HEK293 (cell line): ENCODE measurements at regions not wholly inside any gene's neighbourhood (a gene's known extent, or its start where the extent isn't known, plus 50 kb on each side); places are given as distances from the start of the nearest gene placed in this dataset.

Experiments used
- CTCF ChIA-PET: fragments of 350-600 bp; formaldehyde crosslinking; extraction: SDS; loops from one replicate; lab custom pipeline; 2021; ENCODE audit warnings: antibody characterized with exemption; lab: Yijun Ruan, JAX
- POLR2A ChIA-PET: fragments of 300-600 bp; formaldehyde crosslinking; extraction: SDS; loops from one replicate; lab custom pipeline; 2020; ENCODE audit warnings: antibody characterized with exemption, inconsistent platforms; lab: Yijun Ruan, JAX
- H3K27ac ChIP-seq: fragments of 200-500 bp; sonication (Bioruptor generic); 2 replicates; pipeline ENCODE4 v1.5.1; 2014; ENCODE audit warnings: low read depth, low read length, control low read depth, inconsistent platforms; ENCODE audit errors: extremely low read depth
- H3K36me3 ChIP-seq, 2 experiments: fragments of 200-500 bp in 1 of 2; sonication (Bioruptor generic) in 1 of 2; 1 replicate in 1 of 2; 2 replicates in 1 of 2; pipeline ENCODE4 v1.5.1; 2014 to 2017; ENCODE audit warnings: inconsistent platforms in 2 of 2, low read length in 2 of 2; ENCODE audit not compliant: control insufficient read depth in 2 of 2, insufficient read depth in 1 of 2
- H3K4me1 ChIP-seq: fragments of 200-500 bp; sonication (Bioruptor generic); 2 replicates; pipeline ENCODE4 v1.5.1; 2014; ENCODE audit warnings: mild to moderate bottlenecking, low read length, inconsistent platforms; ENCODE audit not compliant: control insufficient read depth, insufficient read depth
- H3K4me3 ChIP-seq: 2 replicates; pipeline ENCODE4 v1.5.1; 2011; ENCODE audit warnings: low read depth, mild to moderate bottlenecking, control low read depth, low read length, moderate library complexity
- H3K9me3 ChIP-seq: fragments of 200-500 bp; sonication (Bioruptor generic); 2 replicates; pipeline ENCODE4 v1.5.1; 2014; ENCODE audit warnings: low read depth, low read length, inconsistent platforms; ENCODE audit not compliant: control insufficient read depth, insufficient read depth
- ATF2 ChIP-seq: fragments of 450-650 bp; formaldehyde crosslinking; IDR thresholded peaks from 2 replicates; pipeline ENCODE4 v1.5.1; 2016; ENCODE audit warnings: missing biosample characterization, missing genetic modification characterization, low read depth
- HOXA7 ChIP-seq: sonication (generic); formaldehyde crosslinking; IDR thresholded peaks from 2 replicates; pipeline ENCODE4 v1.8.1; 2022; ENCODE audit warnings: missing genetic modification reagents, borderline replicate concordance
- HOXC10 ChIP-seq: sonication (generic); formaldehyde crosslinking; IDR thresholded peaks from 2 replicates; pipeline ENCODE4 v1.8.1; 2023; ENCODE audit warnings: mild to moderate bottlenecking, missing genetic modification reagents
- HOXD13 ChIP-seq: sonication (generic); formaldehyde crosslinking; IDR thresholded peaks from 2 replicates; pipeline ENCODE4 v1.8.0; 2022; ENCODE audit warnings: missing genetic modification reagents, borderline replicate concordance
- KLF16 ChIP-seq: fragments of 450-650 bp; formaldehyde crosslinking; IDR thresholded peaks from 2 replicates; pipeline ENCODE4 v1.5.1; 2017; ENCODE audit warnings: missing biosample characterization, missing genetic modification characterization
- SALL2 ChIP-seq: fragments of 450-650 bp; formaldehyde crosslinking; IDR thresholded peaks from 2 replicates; pipeline ENCODE4 v1.5.0; 2017; ENCODE audit warnings: missing biosample characterization, mild to moderate bottlenecking, missing genetic modification characterization, borderline replicate concordance
- SP2 ChIP-seq: fragments of 450-650 bp; formaldehyde crosslinking; IDR thresholded peaks from 2 replicates; pipeline ENCODE4 v1.5.1; 2016; ENCODE audit warnings: missing biosample characterization, missing genetic modification characterization
- WT1 ChIP-seq: fragments of 450-650 bp; formaldehyde crosslinking; IDR thresholded peaks from 2 replicates; pipeline ENCODE4 v1.5.1; 2016; ENCODE audit warnings: missing biosample characterization, missing genetic modification characterization
- ZBTB8A ChIP-seq: fragments of 450-650 bp; formaldehyde crosslinking; IDR thresholded peaks from 2 replicates; pipeline ENCODE4 v1.5.1; 2016; ENCODE audit warnings: missing biosample characterization, missing genetic modification characterization
- ZNF10 ChIP-seq: fragments of 450-650 bp; formaldehyde crosslinking; IDR thresholded peaks from 2 replicates; pipeline ENCODE4 v1.5.1; 2017; ENCODE audit warnings: missing biosample characterization, missing genetic modification characterization
- ZNF16 ChIP-seq: fragments of 450-650 bp; formaldehyde crosslinking; IDR thresholded peaks from 2 replicates; pipeline ENCODE4 v1.5.1; 2016; ENCODE audit warnings: low read depth, missing biosample characterization, missing genetic modification characterization
- ZNF169 ChIP-seq: fragments of 450-650 bp; formaldehyde crosslinking; IDR thresholded peaks from 2 replicates; pipeline ENCODE4 v1.5.1; 2016; ENCODE audit warnings: missing biosample characterization, missing genetic modification characterization
- ZNF175 ChIP-seq: fragments of 450-650 bp; formaldehyde crosslinking; IDR thresholded peaks from 2 replicates; pipeline ENCODE4 v1.5.1; 2016; ENCODE audit warnings: missing biosample characterization, missing genetic modification characterization
- ZNF184 ChIP-seq: fragments of 450-650 bp; IDR thresholded peaks from 2 replicates; pipeline ENCODE4 v1.5.1; 2018; ENCODE audit warnings: missing biosample characterization, mild to moderate bottlenecking, missing genetic modification characterization
- ZNF24 ChIP-seq: fragments of 450-650 bp; formaldehyde crosslinking; IDR thresholded peaks from 2 replicates; pipeline ENCODE4 v1.5.1; 2016; ENCODE audit warnings: missing biosample characterization, missing genetic modification characterization
- ZNF292 ChIP-seq: fragments of 450-650 bp; formaldehyde crosslinking; IDR thresholded peaks from 2 replicates; pipeline ENCODE4 v1.5.1; 2016; ENCODE audit warnings: low read depth, missing biosample characterization, missing genetic modification characterization, borderline replicate concordance
- ZNF302 ChIP-seq: fragments of 450-650 bp; formaldehyde crosslinking; IDR thresholded peaks from 2 replicates; pipeline ENCODE4 v1.5.1; 2016; ENCODE audit warnings: missing biosample characterization, missing genetic modification characterization, low read depth
- ZNF391 ChIP-seq: fragments of 450-650 bp; formaldehyde crosslinking; IDR thresholded peaks from 2 replicates; pipeline ENCODE4 v1.5.1; 2016; ENCODE audit warnings: low read depth, missing biosample characterization, missing genetic modification characterization, borderline replicate concordance
- ZNF394 ChIP-seq: fragments of 450-650 bp; formaldehyde crosslinking; IDR thresholded peaks from 2 replicates; pipeline ENCODE4 v1.5.1; 2016; ENCODE audit warnings: missing biosample characterization, missing genetic modification characterization, mild to moderate bottlenecking, moderate library complexity, borderline replicate concordance
- ZNF423 ChIP-seq: fragments of 450-650 bp; formaldehyde crosslinking; IDR thresholded peaks from 2 replicates; pipeline ENCODE4 v1.5.1; 2016; ENCODE audit warnings: missing biosample characterization, missing genetic modification characterization
- ZNF544 ChIP-seq: fragments of 450-650 bp; formaldehyde crosslinking; IDR thresholded peaks from 2 replicates; pipeline ENCODE4 v1.5.0; 2017; ENCODE audit warnings: missing biosample characterization, missing genetic modification characterization
- ZNF629 ChIP-seq: fragments of 450-650 bp; formaldehyde crosslinking; IDR thresholded peaks from 2 replicates; pipeline ENCODE4 v1.5.1; 2017; ENCODE audit warnings: missing biosample characterization, missing genetic modification characterization
- ZNF654 ChIP-seq: fragments of 450-650 bp; formaldehyde crosslinking; IDR thresholded peaks from 2 replicates; pipeline ENCODE4 v1.5.1; 2016; ENCODE audit warnings: low read depth, missing biosample characterization, missing genetic modification characterization
- ZNF660 ChIP-seq: fragments of 450-650 bp; IDR thresholded peaks from 2 replicates; pipeline ENCODE4 v1.5.1; 2018; ENCODE audit warnings: missing biosample characterization, mild to moderate bottlenecking, missing genetic modification characterization
- ZNF664 ChIP-seq: fragments of 450-650 bp; formaldehyde crosslinking; IDR thresholded peaks from 2 replicates; pipeline ENCODE4 v1.5.1; 2016; ENCODE audit warnings: missing biosample characterization, missing genetic modification characterization
- ZNF677 ChIP-seq: fragments of 450-650 bp; IDR thresholded peaks from 2 replicates; pipeline ENCODE4 v1.5.0; 2018; ENCODE audit warnings: missing biosample characterization, mild to moderate bottlenecking, missing genetic modification characterization, moderate library complexity
- ZSCAN16 ChIP-seq: fragments of 450-650 bp; formaldehyde crosslinking; IDR thresholded peaks from 2 replicates; pipeline ENCODE4 v1.5.1; 2016; ENCODE audit warnings: missing biosample characterization, missing genetic modification characterization
- TF ChIP-seq, protein P1 (sequence below): fragments of 450-650 bp; formaldehyde crosslinking; IDR thresholded peaks from 2 replicates; pipeline ENCODE4 v1.5.1; 2016; ENCODE audit warnings: missing biosample characterization, missing genetic modification characterization, low read depth

GRCh38 chr3:80213086-80213485, 445.3 kb upstream of the ROBO1 start:
- ChIA-PET CTCF (interaction anchor here (0.6 kb wide), 1 partner anchor 938 kb away, joined by 3 read pairs; no protein-coding TSS in a partner anchor), POLR2A (no interaction called here)
- no peak for TF ChIP-seq ZNF24 (tag by site-specific recombination)
- no peak for TF ChIP-seq ZNF664 (tag by site-specific recombination)
- no peak for TF ChIP-seq KLF16 (tag by site-specific recombination)
- TF ChIP-seq ZNF677 (tag by site-specific recombination), result no peak
- TF ChIP-seq ZNF629, result no peak
- TF ChIP-seq ZNF292 (tag by site-specific recombination), result no peak
- TF ChIP-seq ZNF391 (tag by site-specific recombination), result no peak
- TF ChIP-seq ATF2, result no peak
- no peak for TF ChIP-seq ZNF544 (tag by site-specific recombination)
- no peak for TF ChIP-seq ZNF394
- no peak for TF ChIP-seq ZNF184 (tag by site-specific recombination)
- no peak for TF ChIP-seq ZNF16 (tag by site-specific recombination)
- TF ChIP-seq ZNF660 (tag by site-specific recombination), result no peak
- TF ChIP-seq, protein P1, sequence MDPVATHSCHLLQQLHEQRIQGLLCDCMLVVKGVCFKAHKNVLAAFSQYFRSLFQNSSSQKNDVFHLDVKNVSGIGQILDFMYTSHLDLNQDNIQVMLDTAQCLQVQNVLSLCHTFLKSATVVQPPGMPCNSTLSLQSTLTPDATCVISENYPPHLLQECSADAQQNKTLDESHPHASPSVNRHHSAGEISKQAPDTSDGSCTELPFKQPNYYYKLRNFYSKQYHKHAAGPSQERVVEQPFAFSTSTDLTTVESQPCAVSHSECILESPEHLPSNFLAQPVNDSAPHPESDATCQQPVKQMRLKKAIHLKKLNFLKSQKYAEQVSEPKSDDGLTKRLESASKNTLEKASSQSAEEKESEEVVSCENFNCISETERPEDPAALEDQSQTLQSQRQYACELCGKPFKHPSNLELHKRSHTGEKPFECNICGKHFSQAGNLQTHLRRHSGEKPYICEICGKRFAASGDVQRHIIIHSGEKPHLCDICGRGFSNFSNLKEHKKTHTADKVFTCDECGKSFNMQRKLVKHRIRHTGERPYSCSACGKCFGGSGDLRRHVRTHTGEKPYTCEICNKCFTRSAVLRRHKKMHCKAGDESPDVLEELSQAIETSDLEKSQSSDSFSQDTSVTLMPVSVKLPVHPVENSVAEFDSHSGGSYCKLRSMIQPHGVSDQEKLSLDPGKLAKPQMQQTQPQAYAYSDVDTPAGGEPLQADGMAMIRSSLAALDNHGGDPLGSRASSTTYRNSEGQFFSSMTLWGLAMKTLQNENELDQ (tag by site-specific recombination), result no peak
- no peak for TF ChIP-seq ZBTB8A (tag by site-specific recombination)
- no peak for TF ChIP-seq SP2 (tag by site-specific recombination)
- TF ChIP-seq ZNF175 (tag by site-specific recombination), result no peak
- no peaks in the 10 kb centered on the region for H3K36me3 ChIP-seq
- no peaks in the 10 kb centered on the region for H3K4me1 ChIP-seq
- no peak overlapping the region for H3K4me3 ChIP-seq
- no peak overlapping the region for H3K27ac ChIP-seq
- H3K9me3 ChIP-seq, result no peaks in the 10 kb centered on the region

GRCh38 chr3:80192936-80193335, 425.1 kb upstream of the ROBO1 start:
- no peak for TF ChIP-seq ZNF169 (tag by site-specific recombination)
- TF ChIP-seq HOXA7 (CRISPR knock-in tag), result no peak
- TF ChIP-seq ZNF10 (tag by site-specific recombination), result no peak
- no peak for TF ChIP-seq ZNF423 (tag by site-specific recombination)
- no peak for TF ChIP-seq KLF16 (tag by site-specific recombination)
- TF ChIP-seq HOXC10 (CRISPR knock-in tag), result no peak
- TF ChIP-seq ZNF302 (tag by site-specific recombination), result no peak
- TF ChIP-seq WT1, result no peak
- no peak for TF ChIP-seq ZNF654 (tag by site-specific recombination)
- no peak for TF ChIP-seq SALL2
- TF ChIP-seq HOXD13 (CRISPR knock-in tag), result no peak
- TF ChIP-seq ZSCAN16, result no peak
- H3K36me3 ChIP-seq, result no peaks in the 10 kb centered on the region
- CTCF ChIA-PET, result no interaction called here
- no peaks in the 10 kb centered on the region for H3K4me1 ChIP-seq
- H3K4me3 ChIP-seq, result no peak overlapping the region
- no peaks in the 10 kb centered on the region for H3K9me3 ChIP-seq
- POLR2A ChIA-PET, result no interaction called here
- no peak overlapping the region for H3K27ac ChIP-seq
